CD4-positive, alpha-beta T cell treated with Interferon gamma for 1 hour (primary cell): ENCODE measurements at regions not wholly inside any gene's neighbourhood (a gene's known extent, or its start where the extent isn't known, plus 50 kb on each side); places are given as distances from the start of the nearest gene placed in this dataset.

Experiments
- DNase-seq: peaks from one replicate; pipeline ENCODE4 v3.0.0-alpha.2; 2020

GRCh38 chr2:136363470-136363869 is 245.5 kb upstream of the CXCR4 start:
- no peak for DNase-seq

- DNase-seq = no peak
Measured at GRCh38 chr2:136362676-136363390, 244.9 kb upstream of the CXCR4 start.

- no peak for DNase-seq
Measured at GRCh38 chr2:136361521-136361920, 243.6 kb upstream of the CXCR4 start.

- DNase-seq = no peak
Measured at GRCh38 chr2:136360790-136361189, 242.8 kb upstream of the CXCR4 start.

- DNase-seq = no peak
Measured at GRCh38 chr2:136359121-136359965, 241.4 kb upstream of the CXCR4 start.

GRCh38 chr2:136358576-136358975 is 240.6 kb upstream of the CXCR4 start:
- no peak for DNase-seq

- no peak for DNase-seq
Measured at GRCh38 chr2:136357007-136357380, 239.0 kb upstream of the CXCR4 start.

GRCh38 chr2:136356125-136357006 is 238.4 kb upstream of the CXCR4 start:
- DNase-seq = no peak

- no peak for DNase-seq
Measured at GRCh38 chr2:136351684-136352083, 233.7 kb upstream of the CXCR4 start.

- no peak for DNase-seq
Measured at GRCh38 chr2:136347981-136348380, 230.0 kb upstream of the CXCR4 start.

- DNase-seq = no peak
Measured at GRCh38 chr2:136344339-136344738, 226.4 kb upstream of the CXCR4 start.

- DNase-seq = no peak
Measured at GRCh38 chr2:136342138-136342537, 224.2 kb upstream of the CXCR4 start.

- no peak for DNase-seq
Measured at GRCh38 chr2:136334967-136335366, 217.0 kb upstream of the CXCR4 start.

- no peak for DNase-seq
Measured at GRCh38 chr2:136332436-136333095, 214.6 kb upstream of the CXCR4 start.

GRCh38 chr2:136331226-136331625 is 213.3 kb upstream of the CXCR4 start:
- no peak for DNase-seq

- no peak for DNase-seq
Measured at GRCh38 chr2:136328207-136328795, 210.4 kb upstream of the CXCR4 start.

- peak; percentile 81 for DNase-seq
Measured at GRCh38 chr2:136327162-136327852, 209.4 kb upstream of the CXCR4 start.

GRCh38 chr2:136325844-136326331 is 207.9 kb upstream of the CXCR4 start:
- no peak for DNase-seq

- DNase-seq = no peak
Measured at GRCh38 chr2:136324966-136325365, 207.0 kb upstream of the CXCR4 start.

GRCh38 chr2:136323935-136324334 is 206.0 kb upstream of the CXCR4 start:
- no peak for DNase-seq

GRCh38 chr2:136323195-136323594 is 205.2 kb upstream of the CXCR4 start:
- DNase-seq = no peak

- peak; percentile 26 for DNase-seq
Measured at GRCh38 chr2:136322428-136322827, 204.5 kb upstream of the CXCR4 start.
